ENCODE measurements at regions not wholly inside any gene's neighbourhood (a gene's known extent, or its start where the extent isn't known, plus 50 kb on each side); places are given as distances from the start of the nearest gene placed in this dataset.

- no peak for TF ChIP-seq CTCF (IDR thresholded peaks at IDR 0.05; ENCODE audit: partially characterized antibody, unreplicated experiment)
- no peaks in the 10 kb centered on the region for H3K36me3 Mint-ChIP-seq (ENCODE audit: unreplicated experiment)
- H3K9me3 Mint-ChIP-seq (ENCODE audit: unreplicated experiment) = no peaks in the 10 kb centered on the region
- H3K27ac Mint-ChIP-seq (ENCODE audit: unreplicated experiment) = no peak overlapping the region
- H3K4me1 Mint-ChIP-seq (ENCODE audit: low read depth, unreplicated experiment) = no peaks in the 10 kb centered on the region
- H3K4me3 Mint-ChIP-seq (ENCODE audit: unreplicated experiment) = no peak overlapping the region
- no peaks in the 10 kb centered on the region for H3K27me3 Mint-ChIP-seq (ENCODE audit: unreplicated experiment)
- DNase-seq = no peak
These were observed 127.4 kb upstream of the POF1B start for GRCh38 chrX:85506871-85507270.

GRCh38 chrX:85505801-85506200, 126.3 kb upstream of the POF1B start:
- Mint-ChIP-seq H3K27me3 (ENCODE audit: unreplicated experiment) (no peaks in the 10 kb centered on the region), H3K4me1 (ENCODE audit: low read depth, unreplicated experiment) (no peaks in the 10 kb centered on the region), H3K4me3 (ENCODE audit: unreplicated experiment) (no peak overlapping the region)

GRCh38 chrX:85504381-85504780, 124.9 kb upstream of the POF1B start:
- Mint-ChIP-seq H3K4me3 (ENCODE audit: unreplicated experiment) (no peak overlapping the region), H3K4me1 (ENCODE audit: low read depth, unreplicated experiment) (no peaks in the 10 kb centered on the region), H3K27ac (ENCODE audit: unreplicated experiment) (no peak overlapping the region), H3K27me3 (ENCODE audit: unreplicated experiment) (no peaks in the 10 kb centered on the region), H3K9me3 (ENCODE audit: unreplicated experiment) (no peaks in the 10 kb centered on the region), H3K36me3 (ENCODE audit: unreplicated experiment) (no peaks in the 10 kb centered on the region)
- DNase-seq = no peak
- TF ChIP-seq CTCF (IDR thresholded peaks at IDR 0.05; ENCODE audit: partially characterized antibody, unreplicated experiment) = no peak

More at GRCh38 chrX:85505801-85506200, 126.3 kb upstream of the POF1B start:
- H3K9me3 Mint-ChIP-seq (ENCODE audit: unreplicated experiment) = no peaks in the 10 kb centered on the region
- DNase-seq = no peak
- no peaks in the 10 kb centered on the region for H3K36me3 Mint-ChIP-seq (ENCODE audit: unreplicated experiment)
- no peak overlapping the region for H3K27ac Mint-ChIP-seq (ENCODE audit: unreplicated experiment)
- TF ChIP-seq CTCF (IDR thresholded peaks at IDR 0.05; ENCODE audit: partially characterized antibody, unreplicated experiment) = no peak

GRCh38 chrX:85503258-85504158, 124.0 kb upstream of the POF1B start:
- no peak for TF ChIP-seq CTCF (IDR thresholded peaks at IDR 0.05; ENCODE audit: partially characterized antibody, unreplicated experiment)

GRCh38 chrX:85501349-85501748, 121.9 kb upstream of the POF1B start:
- Mint-ChIP-seq H3K4me1 (ENCODE audit: low read depth, unreplicated experiment) (no peaks in the 10 kb centered on the region), H3K27me3 (ENCODE audit: unreplicated experiment) (no peaks in the 10 kb centered on the region), H3K4me3 (ENCODE audit: unreplicated experiment) (no peak overlapping the region), H3K27ac (ENCODE audit: unreplicated experiment) (no peak overlapping the region), H3K9me3 (ENCODE audit: unreplicated experiment) (no peaks in the 10 kb centered on the region), H3K36me3 (ENCODE audit: unreplicated experiment) (no peaks in the 10 kb centered on the region)
- no peak for DNase-seq
- TF ChIP-seq CTCF (IDR thresholded peaks at IDR 0.05; ENCODE audit: partially characterized antibody, unreplicated experiment) = no peak

More at GRCh38 chrX:85503258-85504158, 124.0 kb upstream of the POF1B start:
- no peak overlapping the region for H3K4me3 Mint-ChIP-seq (ENCODE audit: unreplicated experiment)
- H3K4me1 Mint-ChIP-seq (ENCODE audit: low read depth, unreplicated experiment) = no peaks in the 10 kb centered on the region
- H3K27me3 Mint-ChIP-seq (ENCODE audit: unreplicated experiment) = no peaks in the 10 kb centered on the region
- no peak overlapping the region for H3K27ac Mint-ChIP-seq (ENCODE audit: unreplicated experiment)
- no peak for DNase-seq
- no peaks in the 10 kb centered on the region for H3K9me3 Mint-ChIP-seq (ENCODE audit: unreplicated experiment)
- no peaks in the 10 kb centered on the region for H3K36me3 Mint-ChIP-seq (ENCODE audit: unreplicated experiment)
